Embryonic facial prominence (tissue), 1 donor: ENCODE measurements at regions not wholly inside any gene's neighbourhood (a gene's known extent, or its start where the extent isn't known, plus 50 kb on each side); places are given as distances from the start of the nearest gene placed in this dataset.
"Not testable (repeated sequence)": the region's sequence is repeated elsewhere in the genome, so short reads cannot be mapped to it uniquely, and the experiment has no call there.

Experiments
- DNase-seq: peaks from one replicate; pipeline ENCODE4 v3.0.0-alpha.2; 2016; ENCODE audit errors: extremely low spot score

DNA sequence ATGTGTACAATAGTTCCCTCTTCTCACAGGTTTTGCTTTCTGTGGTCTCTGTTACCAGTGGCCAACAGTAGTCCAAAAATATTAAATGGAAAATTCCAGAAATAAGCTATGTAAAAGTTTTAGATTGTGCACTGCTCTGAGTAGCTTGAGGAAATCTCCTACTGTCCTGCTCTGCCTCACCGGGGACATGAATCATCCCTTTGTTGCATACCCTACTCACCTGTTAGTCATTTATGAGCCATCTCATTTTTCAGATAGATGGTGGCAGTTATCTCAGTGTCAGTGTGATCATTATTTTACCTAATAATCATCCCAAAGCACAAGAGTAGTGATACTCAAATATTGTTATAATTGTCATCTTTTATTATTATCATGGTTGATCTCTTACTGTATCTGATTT, 688.1 kb downstream of the PLA2G4A start:
- DNase-seq = no peak

DNA sequence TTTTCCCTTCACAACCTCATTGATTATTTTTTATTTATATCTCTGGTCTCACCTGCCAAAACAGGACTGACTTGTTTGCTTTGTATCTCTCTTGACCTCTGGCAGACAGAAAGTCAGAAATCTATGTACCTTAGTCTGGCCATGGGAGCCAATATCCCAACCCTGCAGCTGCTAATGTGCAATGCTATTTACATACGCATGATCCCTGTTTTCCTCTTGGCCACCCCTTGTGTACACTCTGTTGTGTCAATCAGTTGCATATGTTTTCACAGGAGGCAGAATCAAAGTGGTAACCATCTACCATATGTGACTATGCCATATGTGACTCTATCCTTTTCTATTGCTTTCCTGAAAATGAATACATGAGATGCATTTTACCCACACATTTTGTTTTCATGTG, 688.8 kb downstream of the PLA2G4A start:
- DNase-seq = no peak

- DNase-seq = no peak
These were observed 698.6 kb downstream of the PLA2G4A start for GRCh38 chr1:187527346-187527745.

GRCh38 chr1:187537936-187538335, 709.2 kb downstream of the PLA2G4A start:
- DNase-seq = no peak

DNA sequence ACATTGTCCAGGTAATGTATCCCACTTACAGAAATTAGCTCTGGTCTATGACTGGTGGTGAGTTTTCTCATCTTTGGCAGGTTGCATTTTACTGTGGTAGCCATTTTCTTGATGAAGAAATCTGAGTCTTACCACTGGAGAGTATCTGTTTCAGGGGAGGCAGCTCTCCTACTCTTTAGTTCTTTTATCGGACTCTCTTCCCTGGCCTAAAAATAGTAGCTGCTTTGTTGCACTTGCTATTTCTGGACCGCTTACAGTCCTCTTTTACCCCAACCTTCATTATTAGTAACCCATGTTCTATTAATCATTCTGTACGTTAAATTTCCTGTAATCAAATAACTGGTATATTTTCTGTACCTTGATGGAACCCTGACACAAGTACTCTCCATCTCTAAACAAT, 720.8 kb downstream of the PLA2G4A start:
- no peak for DNase-seq

DNA sequence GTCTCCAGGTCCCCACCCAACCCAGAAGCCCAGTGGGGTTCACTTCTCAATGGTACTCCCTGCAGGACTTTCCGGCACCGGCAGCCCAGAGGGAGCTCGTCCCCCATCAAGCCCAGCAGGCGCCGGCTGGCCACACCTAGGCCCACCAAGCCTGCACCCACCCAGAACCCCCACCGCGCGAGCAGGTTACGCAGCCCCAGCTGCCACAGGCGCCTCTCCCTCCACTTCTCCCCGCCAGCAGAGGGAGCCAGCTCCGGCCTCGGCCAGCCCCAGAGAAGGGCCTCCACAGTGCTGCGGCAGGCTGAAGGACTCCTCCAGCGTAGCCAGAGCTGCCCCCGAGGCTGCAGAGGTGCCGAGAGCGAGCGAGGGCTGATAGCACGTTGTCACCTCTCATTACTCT, 722.3 kb downstream of the PLA2G4A start:
- no peak for DNase-seq

GRCh38 chr1:187563191-187563590, 734.4 kb downstream of the PLA2G4A start:
- no peak for DNase-seq

DNA sequence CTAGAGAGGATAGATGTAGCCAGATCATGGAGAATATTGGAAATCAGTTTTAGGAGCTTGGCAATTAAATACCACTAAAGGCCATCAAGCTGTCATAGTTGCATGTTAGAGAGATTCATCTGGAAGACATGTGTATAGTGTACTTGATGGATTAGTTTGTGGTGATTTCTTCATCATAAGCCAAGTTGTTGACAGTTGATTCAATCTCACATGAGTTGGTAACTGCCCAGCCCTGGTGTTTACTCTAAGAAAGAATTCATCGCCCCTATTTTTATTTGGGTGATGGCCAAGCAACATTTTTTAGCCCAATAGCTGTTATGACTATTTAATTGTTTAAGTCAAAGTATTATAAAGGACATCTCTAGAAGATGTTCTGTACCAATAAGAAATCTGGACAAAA, 737.6 kb downstream of the PLA2G4A start:
- DNase-seq = no peak

DNA sequence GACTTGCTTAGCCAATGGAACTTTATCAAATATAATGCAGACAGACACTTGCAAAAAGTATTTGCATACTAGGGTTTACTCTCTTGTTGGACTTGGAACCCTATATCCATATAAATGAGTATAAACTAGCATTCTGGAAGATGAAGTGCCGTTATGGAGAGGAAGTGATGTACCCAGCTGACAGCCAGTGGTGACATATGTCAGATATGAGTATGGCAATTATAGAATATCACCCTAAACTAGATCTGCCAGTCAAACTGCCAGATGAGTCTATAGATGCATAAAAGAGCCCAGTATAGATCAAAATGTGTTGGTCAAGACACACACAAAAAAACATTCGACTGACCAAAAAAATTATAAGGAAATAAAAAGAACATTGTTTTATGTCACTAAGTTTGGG, 739.3 kb downstream of the PLA2G4A start:
- DNase-seq = no peak

GRCh38 chr1:187570166-187570565, 741.4 kb downstream of the PLA2G4A start:
- no peak for DNase-seq

- no peak for DNase-seq
These were observed 748.9 kb downstream of the PLA2G4A start for GRCh38 chr1:187577610-187578009.

DNA sequence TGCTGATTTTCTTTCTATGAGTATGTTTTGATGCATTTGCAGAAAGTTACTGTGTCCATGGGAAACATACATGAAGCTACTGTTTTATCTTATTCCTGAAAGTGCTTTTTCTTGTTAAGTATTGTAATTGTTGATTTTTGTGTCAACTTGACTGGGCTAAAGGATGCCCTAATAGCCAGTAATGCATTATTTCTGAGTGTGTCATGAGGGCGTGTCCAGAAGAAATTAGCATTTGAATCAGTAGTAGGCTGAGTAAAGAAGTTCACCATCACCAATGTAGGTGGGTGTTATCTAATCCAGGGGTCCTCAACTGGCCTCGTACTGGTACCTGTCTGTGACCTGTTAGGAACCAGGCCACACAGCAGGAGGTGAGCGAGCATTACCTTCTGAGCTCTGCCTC, 760.2 kb downstream of the PLA2G4A start:
- no peak for DNase-seq

DNA sequence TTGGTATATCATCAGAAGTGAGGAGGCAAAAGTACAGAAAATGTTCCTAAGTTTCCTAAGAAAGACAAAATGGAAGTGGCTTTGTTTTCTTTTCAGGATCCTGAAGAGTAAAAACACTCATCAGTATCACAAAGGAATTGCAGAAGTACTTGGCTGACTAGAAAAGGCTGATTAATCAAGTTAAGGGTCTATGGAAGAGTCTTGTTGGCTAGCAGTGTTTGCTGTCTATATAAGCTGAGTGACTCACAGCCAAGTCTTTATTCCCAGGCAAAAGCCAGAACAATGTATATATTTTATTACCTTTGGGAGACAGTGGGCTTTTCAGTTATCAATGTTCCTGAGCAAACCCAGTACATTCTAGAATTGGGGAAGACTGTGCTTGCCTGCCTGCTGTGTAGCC, 777.0 kb downstream of the PLA2G4A start:
- DNase-seq = no peak

- not testable (repeated sequence) for DNase-seq
These were observed 787.3 kb downstream of the PLA2G4A start for GRCh38 chr1:187615853-187616735.

DNA sequence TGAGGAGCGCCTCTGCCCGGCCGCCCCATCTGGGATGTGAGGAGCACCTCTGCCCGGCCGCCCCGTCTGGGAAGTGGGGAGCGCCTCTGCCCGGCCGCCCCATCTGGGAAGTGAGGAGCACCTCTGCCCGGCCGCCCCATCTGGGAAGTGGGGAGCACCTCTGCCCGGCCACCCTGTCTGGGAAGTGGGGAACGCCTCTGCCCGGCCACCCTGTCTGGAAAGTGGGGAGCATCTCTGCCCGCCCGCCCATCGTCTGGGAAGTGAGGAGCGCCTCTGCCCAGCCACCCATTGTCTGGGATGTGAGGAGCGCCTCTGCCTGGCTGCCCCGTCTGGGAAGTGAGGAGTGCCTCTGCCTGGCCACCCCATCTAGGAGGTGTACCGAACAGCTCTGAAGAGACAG, 788.1 kb downstream of the PLA2G4A start:
- DNase-seq = not testable (repeated sequence)

- no peak for DNase-seq
These were observed 789.0 kb downstream of the PLA2G4A start for GRCh38 chr1:187617776-187618175.

- no peak for DNase-seq
These were observed 790.4 kb downstream of the PLA2G4A start for GRCh38 chr1:187619175-187619574.

DNA sequence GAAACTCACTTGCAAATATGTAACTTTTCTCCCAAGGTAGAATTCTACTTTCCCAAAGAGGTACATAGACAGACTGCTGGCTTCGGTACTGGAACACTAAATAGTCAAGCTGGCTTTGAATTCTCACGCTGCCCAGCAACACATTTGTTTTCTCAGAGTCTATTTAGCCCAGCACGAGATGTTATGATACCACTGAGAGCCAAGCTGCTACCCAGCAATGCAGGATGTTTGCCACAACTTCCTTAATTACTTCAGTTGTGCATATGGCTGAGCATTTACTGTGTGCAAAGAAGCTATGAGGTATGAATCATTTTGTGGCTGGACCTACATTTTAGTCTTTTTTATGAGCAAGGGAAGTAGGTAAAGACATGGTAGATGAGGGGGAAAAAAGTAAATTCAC, 793.2 kb downstream of the PLA2G4A start:
- DNase-seq = no peak

DNA sequence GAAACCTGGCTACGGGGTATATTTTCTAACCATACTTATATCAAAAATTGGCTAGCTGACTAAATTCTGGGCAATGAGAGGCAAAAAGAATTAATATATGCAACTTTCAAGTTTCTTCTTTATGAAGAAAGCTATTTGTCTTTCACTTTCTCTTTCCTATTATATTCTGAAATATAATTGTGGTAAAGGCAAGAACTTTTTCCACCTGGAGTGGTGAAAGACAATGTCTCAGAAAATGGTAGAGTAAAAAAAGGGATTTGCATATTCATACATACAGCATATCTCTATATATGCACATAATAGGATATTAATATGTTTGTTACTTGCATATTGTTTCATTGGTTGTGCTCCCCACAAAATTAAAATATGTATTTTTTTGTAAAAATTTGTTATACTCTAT, 793.8 kb downstream of the PLA2G4A start:
- DNase-seq = no peak

GRCh38 chr1:187624812-187625545, 796.2 kb downstream of the PLA2G4A start:
- DNase-seq = no peak

DNA sequence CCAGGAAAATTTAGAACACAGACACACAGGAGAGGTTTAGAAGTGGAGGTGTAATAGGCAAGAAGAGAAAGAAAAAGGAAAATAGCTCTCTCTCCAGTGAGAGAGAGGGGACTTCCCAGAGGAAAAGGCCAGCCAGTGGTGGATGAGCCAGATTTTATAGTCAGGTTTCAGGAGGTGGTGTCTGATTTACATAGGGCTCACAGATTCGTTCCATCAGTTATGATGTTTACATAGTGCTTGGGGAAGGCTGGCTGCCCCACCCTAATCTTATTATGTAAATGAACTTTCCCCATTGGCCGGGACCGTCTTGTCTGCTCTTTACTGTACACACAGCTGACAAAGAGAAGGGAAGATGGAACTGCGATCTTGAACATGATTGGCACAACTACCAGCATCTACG, 797.3 kb downstream of the PLA2G4A start:
- DNase-seq = no peak

- DNase-seq = no peak
These were observed 798.8 kb downstream of the PLA2G4A start for GRCh38 chr1:187627516-187627915.

GRCh38 chr1:187629075-187629474, 800.3 kb downstream of the PLA2G4A start:
- no peak for DNase-seq
